ENCODE measurements at regions not wholly inside any gene's neighbourhood (a gene's known extent, or its start where the extent isn't known, plus 50 kb on each side); places are given as distances from the start of the nearest gene placed in this dataset.
"Not testable (repeated sequence)": the region's sequence is repeated elsewhere in the genome, so short reads cannot be mapped to it uniquely, and the experiment has no call there.

- Histone ChIP-seq H3K4me1 (ENCODE audit: insufficient read depth, poor library complexity, severe bottlenecking) (no peaks in the 10 kb centered on the region), H3K4me3 (ENCODE audit: severe bottlenecking) (no peak overlapping the region), H3K27ac (ENCODE audit: poor library complexity, severe bottlenecking) (no peak overlapping the region), H3K9me3 (ENCODE audit: severe bottlenecking) (no peaks in the 10 kb centered on the region), H3K27me3 (ENCODE audit: insufficient read depth, poor library complexity, severe bottlenecking) (peaks cover 3% of the 10 kb centered on the region), H3K36me3 (ENCODE audit: low read depth) (no peaks in the 10 kb centered on the region)
- ATAC-seq (ENCODE audit: low read depth) (no peak), DNase-seq (ENCODE audit: low spot score) (no peak)
- no peak for TF ChIP-seq CTCF (IDR thresholded peaks at IDR 0.05; ENCODE audit: poor library complexity, severe bottlenecking)
Measured at GRCh38 chr21:23930565-23930964, 1676.7 kb downstream of the MRPL39 start.

DNA sequence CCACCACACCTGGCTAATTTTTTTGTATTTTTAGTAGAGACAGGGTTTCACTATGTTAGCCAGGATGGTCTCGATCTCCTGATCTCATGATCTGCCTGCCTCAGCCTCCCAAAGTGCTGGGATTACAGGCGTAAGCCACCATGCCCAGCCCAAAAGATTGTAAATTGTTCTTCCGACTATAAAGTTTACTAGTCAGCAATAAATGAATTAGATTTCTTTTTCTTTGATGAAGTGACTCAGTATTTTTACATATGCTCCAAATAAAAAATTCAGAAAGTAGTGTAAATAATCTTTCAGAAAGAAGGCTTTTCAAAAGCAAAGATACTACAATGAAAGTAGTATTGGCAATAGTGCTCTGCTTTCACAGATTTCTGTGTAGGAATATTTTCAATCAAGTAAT, 1680.9 kb downstream of the MRPL39 start:
- not testable (repeated sequence) for H3K27me3 ChIP-seq (ENCODE audit: insufficient read depth, poor library complexity, severe bottlenecking); H3K9me3 ChIP-seq (ENCODE audit: severe bottlenecking); DNase-seq (ENCODE audit: low spot score); H3K4me3 ChIP-seq (ENCODE audit: severe bottlenecking); ATAC-seq (ENCODE audit: low read depth); H3K36me3 ChIP-seq (ENCODE audit: low read depth); H3K27ac ChIP-seq (ENCODE audit: poor library complexity, severe bottlenecking); H3K4me1 ChIP-seq (ENCODE audit: insufficient read depth, poor library complexity, severe bottlenecking)

DNA sequence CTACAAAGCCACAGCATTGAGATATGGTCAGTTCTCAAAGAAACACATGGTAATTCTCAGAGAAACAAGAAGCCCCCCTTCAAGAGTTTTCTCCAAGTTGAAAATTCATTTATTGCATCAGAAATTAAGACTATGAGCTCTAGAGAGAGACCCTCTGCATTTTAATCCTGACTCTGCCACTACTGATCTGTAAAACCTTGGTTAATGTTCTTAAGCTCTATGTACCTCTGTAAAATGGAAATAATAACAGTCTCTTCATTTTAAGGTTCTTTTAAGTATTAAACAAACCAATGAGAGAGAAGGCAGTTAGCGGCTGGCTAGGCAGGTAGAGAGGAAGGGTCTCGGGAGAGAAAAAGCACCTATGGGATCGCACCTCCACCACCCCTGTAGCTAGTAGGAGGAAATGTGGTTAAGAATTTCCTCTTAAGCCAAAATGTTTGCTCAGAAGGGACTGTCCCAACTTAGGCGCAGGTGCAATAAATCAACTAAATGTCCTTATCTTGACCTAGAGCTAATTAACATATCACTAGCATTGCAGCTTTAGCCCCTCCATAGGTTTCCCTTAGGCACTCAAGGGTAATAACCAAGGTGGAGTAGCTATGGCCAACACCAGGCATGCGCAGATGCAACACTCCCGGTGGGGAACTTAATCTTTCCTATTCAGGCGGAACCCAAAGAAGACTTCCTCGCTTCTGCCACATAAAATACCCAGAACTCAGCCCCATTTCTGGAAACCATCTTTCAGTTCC, 1685.4 kb downstream of the MRPL39 start:
- Histone ChIP-seq H3K4me1 (ENCODE audit: insufficient read depth, poor library complexity, severe bottlenecking) (no peaks in the 10 kb centered on the region), H3K27ac (ENCODE audit: poor library complexity, severe bottlenecking) (no peak overlapping the region), H3K4me3 (ENCODE audit: severe bottlenecking) (no peak overlapping the region), H3K27me3 (ENCODE audit: insufficient read depth, poor library complexity, severe bottlenecking) (peaks cover 2% of the 10 kb centered on the region), H3K9me3 (ENCODE audit: severe bottlenecking) (no peaks in the 10 kb centered on the region), H3K36me3 (ENCODE audit: low read depth) (no peaks in the 10 kb centered on the region)
- DNase-seq (ENCODE audit: low spot score) (no peak), ATAC-seq (ENCODE audit: low read depth) (no peak)
- TF ChIP-seq CTCF (IDR thresholded peaks at IDR 0.05; ENCODE audit: poor library complexity, severe bottlenecking), result no peak

DNA sequence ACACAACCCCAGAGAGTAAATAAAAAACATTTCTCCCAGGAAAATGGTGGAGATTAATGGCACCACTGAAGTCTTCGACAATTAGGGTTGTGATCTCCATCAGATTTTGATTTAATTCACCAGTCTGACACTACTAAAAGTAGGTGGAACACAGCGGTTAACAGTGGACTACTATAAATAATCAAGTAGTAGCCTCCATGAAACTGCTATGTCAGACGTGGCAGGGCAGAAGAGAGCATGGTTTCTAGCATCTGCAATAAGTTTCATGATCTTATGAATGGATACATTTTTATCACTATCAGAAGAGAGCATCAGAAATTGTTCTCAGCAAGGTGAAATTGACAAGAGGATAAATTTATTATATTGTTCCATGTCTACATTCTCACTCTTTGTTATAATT, 1706.6 kb downstream of the MRPL39 start:
- Histone ChIP-seq H3K4me1 (ENCODE audit: insufficient read depth, poor library complexity, severe bottlenecking) (no peaks in the 10 kb centered on the region), H3K27ac (ENCODE audit: poor library complexity, severe bottlenecking) (no peak overlapping the region), H3K9me3 (ENCODE audit: severe bottlenecking) (no peaks in the 10 kb centered on the region), H3K4me3 (ENCODE audit: severe bottlenecking) (no peak overlapping the region), H3K36me3 (ENCODE audit: low read depth) (no peaks in the 10 kb centered on the region), H3K27me3 (ENCODE audit: insufficient read depth, poor library complexity, severe bottlenecking) (no peaks in the 10 kb centered on the region)
- ATAC-seq (ENCODE audit: low read depth) (no peak), DNase-seq (ENCODE audit: low spot score) (no peak)
- TF ChIP-seq CTCF (IDR thresholded peaks at IDR 0.05; ENCODE audit: poor library complexity, severe bottlenecking), result no peak

GRCh38 chr21:23899561-23899960, 1707.7 kb downstream of the MRPL39 start:
- H3K9me3 ChIP-seq (ENCODE audit: severe bottlenecking), result no peaks in the 10 kb centered on the region
- H3K4me1 ChIP-seq (ENCODE audit: insufficient read depth, poor library complexity, severe bottlenecking), result no peaks in the 10 kb centered on the region
- H3K4me3 ChIP-seq (ENCODE audit: severe bottlenecking), result no peak overlapping the region
- no peak for DNase-seq (ENCODE audit: low spot score)
- H3K36me3 ChIP-seq (ENCODE audit: low read depth), result no peaks in the 10 kb centered on the region
- H3K27me3 ChIP-seq (ENCODE audit: insufficient read depth, poor library complexity, severe bottlenecking), result no peaks in the 10 kb centered on the region
- ATAC-seq (ENCODE audit: low read depth), result no peak
- no peak overlapping the region for H3K27ac ChIP-seq (ENCODE audit: poor library complexity, severe bottlenecking)
- no peak for TF ChIP-seq CTCF (IDR thresholded peaks at IDR 0.05; ENCODE audit: poor library complexity, severe bottlenecking)

Measured in RWPE2 (cell line).